Panc1 (cell line): ENCODE measurements at regions not wholly inside any gene's neighbourhood (a gene's known extent, or its start where the extent isn't known, plus 50 kb on each side); places are given as distances from the start of the nearest gene placed in this dataset.

Experiments
- ATAC-seq: fragments of 200-7000 bp; cut with Tn5 transposase; 2 replicates; pipeline ENCODE4 v1.9.1; 2020; ENCODE audit warnings: mild to moderate bottlenecking, moderate library complexity
- BruUV-seq: library from RNA; stranded (reverse); fragments of 400-500 nt; replicated peaks from 2 replicates; lab custom pipeline; 2021; lab: Mats Ljungman, UMichigan
- CTCF ChIA-PET: fragments of 300-600 bp; sonication (Branson Sonifier 250); formaldehyde crosslinking; loops from one replicate; lab custom pipeline; 2022; ENCODE audit warnings: antibody characterized with exemption; lab: Charles Lee
- POLR2A ChIA-PET: fragments of 300-600 bp; sonication (Branson Sonifier 250); formaldehyde crosslinking; loops from one replicate; lab custom pipeline; 2022; ENCODE audit warnings: antibody characterized with exemption; lab: Charles Lee
- DNase-seq: peaks from one replicate; pipeline ENCODE4 v3.0.0-alpha.2; 2010; ENCODE audit warnings: low read depth, low spot score
- H3K27ac ChIP-seq: 2 replicates; pipeline ENCODE4 v1.5.1; 2011; ENCODE audit warnings: mild to moderate bottlenecking, low read length, inconsistent platforms
- H3K27me3 ChIP-seq: fragments of 200-500 bp; sonication (Bioruptor generic); 2 replicates; pipeline ENCODE4 v1.6.0; 2014; ENCODE audit warnings: low read length, inconsistent platforms; ENCODE audit not compliant: control insufficient read depth, insufficient read depth
- H3K36me3 ChIP-seq: fragments of 200-500 bp; sonication (Bioruptor generic); 2 replicates; pipeline ENCODE4 v1.5.1; 2014; ENCODE audit warnings: inconsistent platforms, mild to moderate bottlenecking, low read length, moderate library complexity; ENCODE audit not compliant: control insufficient read depth, insufficient read depth
- H3K4me1 ChIP-seq: 2 replicates; pipeline ENCODE4 v1.5.1; 2011; ENCODE audit warnings: inconsistent platforms, mild to moderate bottlenecking, low read length, moderate library complexity; ENCODE audit not compliant: control insufficient read depth, insufficient read depth
- H3K4me3 ChIP-seq, 2 experiments: 2 replicates each; pipeline ENCODE4 v1.5.1; 2011 to 2012; ENCODE audit warnings: low read depth in 2 of 2, low read length in 2 of 2, mild to moderate bottlenecking in 2 of 2, inconsistent platforms in 1 of 2, moderate library complexity in 1 of 2
- H3K9me3 ChIP-seq: fragments of 200-500 bp; sonication (Bioruptor generic); 2 replicates; pipeline ENCODE4 v1.5.1; 2014; ENCODE audit warnings: low read depth, mild to moderate bottlenecking, inconsistent platforms, low read length, moderate library complexity; ENCODE audit not compliant: control insufficient read depth, insufficient read depth
- CTCF ChIP-seq: fragments of 450-650 bp; IDR thresholded peaks from 2 replicates; pipeline ENCODE4 v1.5.1; 2017; ENCODE audit warnings: mild to moderate bottlenecking
- POLR2AphosphoS5 ChIP-seq: IDR thresholded peaks from 2 replicates; pipeline ENCODE4 v1.6.1; 2012; ENCODE audit warnings: mild to moderate bottlenecking, low read depth, low read length, moderate library complexity
- REST ChIP-seq, 2 experiments: IDR thresholded peaks; 2 replicates each; pipeline ENCODE4 v1.6.1; 2011 to 2012; ENCODE audit warnings: low read depth in 2 of 2, control low read depth in 1 of 2, low read length in 1 of 2, mild to moderate bottlenecking in 1 of 2, moderate library complexity in 1 of 2; ENCODE audit not compliant: insufficient read depth in 1 of 2
- SIN3A ChIP-seq: IDR thresholded peaks from 2 replicates; pipeline ENCODE4 v1.6.1; 2012; ENCODE audit warnings: low read depth, mild to moderate bottlenecking, low read length, moderate library complexity, borderline replicate concordance; ENCODE audit not compliant: insufficient read depth
- TCF7L2 ChIP-seq: IDR thresholded peaks from 2 replicates; pipeline ENCODE4 v1.6.1; 2011; ENCODE audit warnings: mild to moderate bottlenecking, low read depth, low read length, inconsistent platforms
- in situ Hi-C: cut with HindIII; loops from 2 replicates; pipeline ENCODE4 v1.10.0; 2016; ENCODE audit warnings: low sequenced_read_pairs, low pct_unique_long_range_greater_than_20kb
- intact Hi-C: fragments of 100-400 bp; cut with micrococcal nuclease; formaldehyde crosslinking; loops from one replicate; pipeline ENCODE4 v1.10.0; 2022; ENCODE audit not compliant: unreplicated experiment

- Histone ChIP-seq H3K27ac (no peak overlapping the region), H3K4me1 (no peaks in the 10 kb centered on the region), H3K4me3 (no peak overlapping the region), H3K9me3 (no peaks in the 10 kb centered on the region), H3K27me3 (peaks cover 25% of the 10 kb centered on the region), H3K36me3 (no peaks in the 10 kb centered on the region)
- ChIA-PET POLR2A (no interaction called here), CTCF (no interaction called here)
- no TSS peak for BruUV-seq
- TF ChIP-seq REST (IDR thresholded peaks at IDR 0.05; ENCODE audit: insufficient read depth in 1 of 2, low read depth in 2 of 2, low read length in 1 of 2) (no peak), POLR2AphosphoS5 (no peak), CTCF (no peak), TCF7L2 (no peak)
- in situ Hi-C loops = no loop called here
- intact Hi-C loops = no loop called here
- ATAC-seq (no peak), DNase-seq (no peak)
Observed at GRCh38 chr12:113535100-113535499, 63.4 kb upstream of the LHX5 start.

- DNase-seq (no peak), ATAC-seq (no peak)
- H3K4me1 ChIP-seq = no peaks in the 10 kb centered on the region
- ChIA-PET CTCF (no interaction called here), POLR2A (no interaction called here)
- no peaks in the 10 kb centered on the region for H3K9me3 ChIP-seq
- TF ChIP-seq SIN3A (no peak), REST (IDR thresholded peaks at IDR 0.05; ENCODE audit: insufficient read depth in 1 of 2, low read depth in 2 of 2, low read length in 1 of 2) (no peak), TCF7L2 (no peak), POLR2AphosphoS5 (no peak), CTCF (no peak)
- BruUV-seq = no TSS peak
- H3K27me3 ChIP-seq = peaks cover 25% of the 10 kb centered on the region
- intact Hi-C loops (no loop called here), in situ Hi-C loops (no loop called here)
- H3K27ac ChIP-seq = no peak overlapping the region
- no peak overlapping the region for H3K4me3 ChIP-seq
- H3K36me3 ChIP-seq = no peaks in the 10 kb centered on the region
Observed at GRCh38 chr12:113534555-113534954, 62.9 kb upstream of the LHX5 start.
